MM.1S (cell line): ENCODE measurements at regions not wholly inside any gene's neighbourhood (a gene's known extent, or its start where the extent isn't known, plus 50 kb on each side); places are given as distances from the start of the nearest gene placed in this dataset.

Source experiments
- DNase-seq: peaks from one replicate; pipeline ENCODE4 v3.0.0-alpha.2; 2015
- H2AFZ ChIP-seq: fragments of 300-600 bp; sonication (generic); 2 replicates; pipeline ENCODE4 v1.6.0; 2016; ENCODE audit warnings: antibody characterized with exemption, low read length
- H3F3A ChIP-seq: fragments of 300-600 bp; sonication (generic); 2 replicates; pipeline ENCODE4 v1.6.1; 2016; ENCODE audit warnings: mild to moderate bottlenecking, antibody characterized with exemption, low read length, moderate library complexity, mixed read lengths; ENCODE audit not compliant: insufficient read depth
- H3K27ac ChIP-seq: fragments of 300-600 bp; sonication (generic); 2 replicates; pipeline ENCODE4 v1.5.1; 2016; ENCODE audit warnings: mild to moderate bottlenecking, low read length
- H3K27me3 ChIP-seq: fragments of 300-600 bp; sonication (generic); replicated peaks from 2 replicates; pipeline ENCODE4 v1.6.0; 2016; ENCODE audit warnings: low read length; ENCODE audit not compliant: insufficient read depth
- H3K36me3 ChIP-seq: fragments of 300-600 bp; sonication (generic); replicated peaks from 2 replicates; pipeline ENCODE4 v1.6.1; 2016; ENCODE audit warnings: mild to moderate bottlenecking, low read length, mixed read lengths; ENCODE audit not compliant: insufficient read depth
- H3K4me1 ChIP-seq: fragments of 300-600 bp; sonication (generic); 2 replicates; pipeline ENCODE4 v1.6.1; 2016; ENCODE audit warnings: low read length, mixed read lengths
- H3K4me2 ChIP-seq: fragments of 300-600 bp; sonication (generic); 2 replicates; pipeline ENCODE4 v1.6.0; 2016; ENCODE audit warnings: low read depth, low read length
- H3K4me3 ChIP-seq: fragments of 300-600 bp; sonication (generic); 2 replicates; pipeline ENCODE4 v1.5.1; 2016; ENCODE audit warnings: low read length, mixed read lengths
- H3K79me2 ChIP-seq: fragments of 300-600 bp; sonication (generic); 2 replicates; pipeline ENCODE4 v1.6.1; 2016; ENCODE audit warnings: mixed run types, low read length, mixed read lengths
- H3K9ac ChIP-seq: fragments of 300-600 bp; sonication (generic); 2 replicates; pipeline ENCODE4 v1.6.1; 2016; ENCODE audit warnings: low read length, mixed read lengths
- H3K9me2 ChIP-seq: fragments of 300-600 bp; sonication (generic); replicated peaks from 2 replicates; pipeline ENCODE4 v1.6.1; 2016; ENCODE audit warnings: mild to moderate bottlenecking, low read length, mixed read lengths; ENCODE audit not compliant: insufficient read depth
- H3K9me3 ChIP-seq: fragments of 300-600 bp; sonication (generic); replicated peaks from 2 replicates; pipeline ENCODE4 v1.6.1; 2016; ENCODE audit warnings: mild to moderate bottlenecking, low read length, mixed read lengths; ENCODE audit not compliant: insufficient read depth
- H4K20me1 ChIP-seq: fragments of 300-600 bp; sonication (generic); 2 replicates; pipeline ENCODE4 v1.6.1; 2016; ENCODE audit warnings: mild to moderate bottlenecking, low read length, moderate library complexity, mixed read lengths; ENCODE audit not compliant: insufficient read depth
- EZH2 ChIP-seq: fragments of 300-600 bp; sonication (generic); optimal IDR thresholded peaks from 2 replicates; pipeline ENCODE3; 2017; ENCODE audit warnings: low read depth, mild to moderate bottlenecking, antibody characterized with exemption, low read length, mixed read lengths
- EZH2phosphoT487 ChIP-seq: fragments of 300-600 bp; sonication (generic); IDR thresholded peaks from 2 replicates; pipeline ENCODE4 v1.6.1; 2018; ENCODE audit warnings: antibody characterized with exemption, low read length
- TF ChIP-seq, protein P1 (sequence below): fragments of 300-600 bp; sonication (generic); IDR thresholded peaks from 2 replicates; pipeline ENCODE4 v1.5.1; 2016; ENCODE audit warnings: antibody characterized with exemption, low read length, mixed read lengths

DNA sequence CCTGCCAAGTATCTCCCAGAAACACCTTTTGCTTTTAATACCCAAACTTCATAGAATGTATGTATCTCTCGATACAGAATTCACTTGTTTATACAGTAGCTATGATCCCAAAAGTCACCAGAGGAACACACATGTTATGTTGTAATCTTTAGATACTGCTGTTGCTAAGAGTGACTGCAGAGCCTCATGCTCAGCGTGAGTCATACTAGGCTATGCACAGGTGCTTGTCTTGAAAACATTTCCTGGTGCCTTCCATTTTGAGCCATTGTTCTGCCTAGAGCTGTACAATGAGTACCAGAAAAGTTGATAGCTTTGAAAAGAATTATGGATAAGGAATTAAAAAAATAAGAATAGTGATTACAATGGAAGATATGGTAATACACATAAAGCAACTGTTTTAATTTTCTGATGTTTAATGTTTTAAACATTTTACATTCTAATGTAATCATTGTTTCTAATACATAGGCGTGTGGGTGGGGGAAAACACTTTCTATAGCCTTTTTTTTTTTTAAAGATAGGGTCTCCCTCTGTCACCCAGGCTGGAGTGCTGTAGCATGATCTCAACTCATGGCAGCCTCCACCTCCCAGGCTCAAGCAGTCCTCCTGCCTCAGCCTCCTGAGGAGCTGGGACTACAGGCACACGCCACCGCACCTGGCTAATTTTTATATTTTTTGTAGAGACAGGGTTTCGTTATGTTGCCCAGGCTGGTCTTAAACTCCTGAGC, 79.4 kb downstream of the CD24 start:
- Histone ChIP-seq H3F3A (no peaks in the 10 kb centered on the region), H3K9ac (no peak overlapping the region), H2AFZ (no peak overlapping the region), H3K4me1 (no peaks in the 10 kb centered on the region), H4K20me1 (no peaks in the 10 kb centered on the region), H3K4me3 (no peak overlapping the region), H3K9me2 (no peaks in the 10 kb centered on the region), H3K79me2 (no peaks in the 10 kb centered on the region), H3K36me3 (no peaks in the 10 kb centered on the region), H3K9me3 (no peaks in the 10 kb centered on the region), H3K4me2 (no peak overlapping the region), H3K27me3 (no peaks in the 10 kb centered on the region), H3K27ac (no peak overlapping the region)
- no peak for DNase-seq
- TF ChIP-seq EZH2phosphoT487, result no peak
- TF ChIP-seq, protein P1, sequence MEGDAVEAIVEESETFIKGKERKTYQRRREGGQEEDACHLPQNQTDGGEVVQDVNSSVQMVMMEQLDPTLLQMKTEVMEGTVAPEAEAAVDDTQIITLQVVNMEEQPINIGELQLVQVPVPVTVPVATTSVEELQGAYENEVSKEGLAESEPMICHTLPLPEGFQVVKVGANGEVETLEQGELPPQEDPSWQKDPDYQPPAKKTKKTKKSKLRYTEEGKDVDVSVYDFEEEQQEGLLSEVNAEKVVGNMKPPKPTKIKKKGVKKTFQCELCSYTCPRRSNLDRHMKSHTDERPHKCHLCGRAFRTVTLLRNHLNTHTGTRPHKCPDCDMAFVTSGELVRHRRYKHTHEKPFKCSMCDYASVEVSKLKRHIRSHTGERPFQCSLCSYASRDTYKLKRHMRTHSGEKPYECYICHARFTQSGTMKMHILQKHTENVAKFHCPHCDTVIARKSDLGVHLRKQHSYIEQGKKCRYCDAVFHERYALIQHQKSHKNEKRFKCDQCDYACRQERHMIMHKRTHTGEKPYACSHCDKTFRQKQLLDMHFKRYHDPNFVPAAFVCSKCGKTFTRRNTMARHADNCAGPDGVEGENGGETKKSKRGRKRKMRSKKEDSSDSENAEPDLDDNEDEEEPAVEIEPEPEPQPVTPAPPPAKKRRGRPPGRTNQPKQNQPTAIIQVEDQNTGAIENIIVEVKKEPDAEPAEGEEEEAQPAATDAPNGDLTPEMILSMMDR, result no peak
- no peak for TF ChIP-seq EZH2

DNA sequence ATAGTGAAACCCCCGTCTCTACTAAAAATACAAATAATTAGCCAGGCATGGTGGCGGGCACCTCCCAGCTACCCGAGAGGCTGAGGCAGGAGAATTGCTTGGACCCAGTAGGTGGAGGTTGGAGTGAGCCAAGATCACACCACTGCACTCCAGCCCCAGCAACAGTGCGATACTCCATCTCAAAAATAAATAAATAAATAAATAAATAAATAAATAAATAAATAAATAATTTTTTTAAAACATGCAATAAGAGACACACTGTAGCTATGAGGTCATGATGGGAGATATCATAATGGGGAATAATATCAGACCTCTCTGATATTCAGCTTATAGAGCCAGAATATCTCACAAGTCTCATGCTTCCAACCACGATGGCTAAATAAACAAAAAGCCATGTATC, 82.3 kb downstream of the CD24 start:
- Histone ChIP-seq H3K4me2 (no peak overlapping the region), H2AFZ (no peak overlapping the region), H3K36me3 (no peaks in the 10 kb centered on the region), H4K20me1 (no peaks in the 10 kb centered on the region), H3K9me2 (no peaks in the 10 kb centered on the region), H3K9me3 (no peaks in the 10 kb centered on the region), H3K9ac (no peak overlapping the region), H3K4me1 (no peaks in the 10 kb centered on the region), H3K79me2 (no peaks in the 10 kb centered on the region), H3F3A (no peaks in the 10 kb centered on the region), H3K27ac (no peak overlapping the region), H3K4me3 (no peak overlapping the region), H3K27me3 (no peaks in the 10 kb centered on the region)
- TF ChIP-seq, protein P1, result no peak
- TF ChIP-seq EZH2phosphoT487 (no peak), EZH2 (no peak)
- DNase-seq, result no peak

DNA sequence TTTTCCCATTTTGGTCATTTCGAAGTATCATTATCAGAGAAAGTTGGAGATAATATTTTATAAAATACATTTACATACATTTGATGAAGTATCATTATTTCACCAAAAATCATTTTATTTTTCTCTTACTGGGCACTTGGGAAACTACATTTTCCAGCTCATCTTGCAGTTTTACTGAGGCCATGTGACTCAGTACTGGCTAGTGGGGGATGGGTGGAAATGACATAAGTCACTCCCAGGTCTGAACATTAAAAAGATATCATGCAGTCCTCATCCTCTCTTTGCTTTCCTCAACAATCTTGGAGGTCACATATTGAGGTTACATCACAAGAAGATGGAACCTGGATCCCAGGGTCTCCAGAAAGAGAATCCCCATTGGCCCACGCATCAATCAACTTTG, 84.1 kb downstream of the CD24 start:
- H3K4me1 ChIP-seq, result no peaks in the 10 kb centered on the region
- no peaks in the 10 kb centered on the region for H3K9me2 ChIP-seq
- no peaks in the 10 kb centered on the region for H3K27me3 ChIP-seq
- no peak overlapping the region for H3K9ac ChIP-seq
- H3F3A ChIP-seq, result no peaks in the 10 kb centered on the region
- H3K4me3 ChIP-seq, result no peak overlapping the region
- no peaks in the 10 kb centered on the region for H3K36me3 ChIP-seq
- H4K20me1 ChIP-seq, result no peaks in the 10 kb centered on the region
- no peak for TF ChIP-seq EZH2
- TF ChIP-seq, protein P1, result no peak
- TF ChIP-seq EZH2phosphoT487, result no peak
- no peak for DNase-seq
- H3K4me2 ChIP-seq, result no peak overlapping the region
- H3K27ac ChIP-seq, result no peak overlapping the region
- no peak overlapping the region for H2AFZ ChIP-seq
- no peaks in the 10 kb centered on the region for H3K79me2 ChIP-seq
- no peaks in the 10 kb centered on the region for H3K9me3 ChIP-seq
